ENCODE measurements at regions not wholly inside any gene's neighbourhood (a gene's known extent, or its start where the extent isn't known, plus 50 kb on each side); places are given as distances from the start of the nearest gene placed in this dataset.

- no peak for TF ChIP-seq CTCF (IDR thresholded peaks at IDR 0.05)
- no peak for TF ChIP-seq POLR2A (IDR thresholded peaks at IDR 0.05)
- no peak for TF ChIP-seq POLR2AphosphoS5 (IDR thresholded peaks at IDR 0.05)
- no peak for TF ChIP-seq EP300 (IDR thresholded peaks at IDR 0.05)
Observed at GRCh38 chr5:26625099-26625498, 413.3 kb downstream of the CDH9 start.

Data from sigmoid colon (tissue), 4 donors.